Transverse colon (tissue), 4 donors: ENCODE measurements at regions not wholly inside any gene's neighbourhood (a gene's known extent, or its start where the extent isn't known, plus 50 kb on each side); places are given as distances from the start of the nearest gene placed in this dataset.

Experiments used
- DNase-seq: peaks from one replicate; pipeline ENCODE4 v3.0.0-alpha.2; 2019
- H3K27ac ChIP-seq, 4 donors: fragments of 200-600 bp; sonication (generic); 2 replicates each; pipeline ENCODE4 v1.5.1; 2016 to 2018; ENCODE audit warnings: inconsistent platforms in 4 of 4
- H3K27me3 ChIP-seq: fragments of 200-600 bp; sonication (generic); 2 replicates; pipeline ENCODE4 v1.5.1; 2017; ENCODE audit warnings: inconsistent platforms
- H3K36me3 ChIP-seq, 4 donors: fragments of 200-600 bp; sonication (generic); 2 replicates each; pipeline ENCODE4 v1.5.1; 2017 to 2019; ENCODE audit warnings: inconsistent platforms in 4 of 4
- H3K4me1 ChIP-seq, 4 donors: fragments of 200-600 bp; sonication (generic); 2 replicates each; pipeline ENCODE4 v1.5.1; 2017 to 2020; ENCODE audit warnings: inconsistent platforms in 4 of 4
- H3K4me3 ChIP-seq, 4 donors: fragments of 200-600 bp; sonication (generic); 1 replicate in 1 of 4; 2 replicates in 3 of 4; pipeline versions ENCODE4 v1.5.1 to v1.6.1; 2017 to 2019; ENCODE audit warnings: inconsistent platforms in 4 of 4
- H3K9me3 ChIP-seq, 2 donors: fragments of 200-600 bp; sonication (generic); 2 replicates each; pipeline ENCODE4 v1.5.1; 2017 to 2019; ENCODE audit warnings: inconsistent platforms in 2 of 2
- CTCF ChIP-seq, 5 experiments: fragments of 200-600 bp in 3 of 5; fragments of 450-650 bp in 2 of 5; sonication (generic) in 3 of 5; IDR thresholded peaks; 1 replicate in 2 of 5; 2 replicates in 3 of 5; pipeline ENCODE4 v1.5.1; 2016 to 2017; ENCODE audit warnings: antibody characterized with exemption in 5 of 5, inconsistent platforms in 3 of 5, mild to moderate bottlenecking in 2 of 5, moderate library complexity in 1 of 5
- EP300 ChIP-seq: sonication (generic); formaldehyde crosslinking; IDR thresholded peaks from one replicate; pipeline ENCODE4 v1.6.1; 2017; ENCODE audit warnings: antibody characterized with exemption, low read depth
- POLR2A ChIP-seq: fragments of 450-650 bp; IDR thresholded peaks from one replicate; pipeline ENCODE4 v1.6.1; 2016; ENCODE audit warnings: antibody characterized with exemption, mild to moderate bottlenecking, moderate library complexity
- POLR2AphosphoS5 ChIP-seq, 3 donors: sonication (generic); formaldehyde crosslinking; IDR thresholded peaks; one replicate each; pipeline ENCODE4 v1.6.1; 2016; ENCODE audit warnings: antibody characterized with exemption in 3 of 3
- WGBS, 2 donors: methylation state at CpG; one replicate each; pipeline ENCODE4 v1.1.5; 2018; ENCODE audit warnings: low coverage in 1 of 2; 5-methylcytosine and 5-hydroxymethylcytosine counted together
- in situ Hi-C, 4 donors: fragments of 200-750 bp; cut with MboI; loops; one replicate each; pipeline versions ENCODE4 v1.15.0 to v1.15.1; 2017; ENCODE audit warnings: low sequenced_read_pairs in 3 of 4, low pct_ligation_motif_present in 1 of 4, low pct_unique_long_range_greater_than_20kb in 1 of 4
- intact Hi-C: fragments of 100-400 bp; cut with DNase I; formaldehyde crosslinking; loops from one replicate; pipeline ENCODE4 v1.15.1; 2023; ENCODE audit warnings: low total_unique reads

- in situ Hi-C loops (loop anchor here (5.0 to 25.0 kb wide), 6 partner anchors 456 to 1066 kb away; partner anchors contain the start of genes CENPL (in 2 of the 4), DARS2 (in 2 of the 4) and TNFSF4 (in 1 of the 4)), intact Hi-C loops (loop anchor here (10.0 kb wide), 1 partner anchor 458 kb away; the partner anchor contains the start of gene TNFSF4)
- no peak for TF ChIP-seq POLR2A
- no peak for TF ChIP-seq CTCF (IDR thresholded peaks at IDR 0.05)
- peak; percentile 64 for TF ChIP-seq EP300
- TF ChIP-seq POLR2AphosphoS5 (IDR thresholded peaks at IDR 0.05), result peak; percentile 54 to 84 (median 81)
- H3K27ac ChIP-seq, result peak overlapping the region; percentile 52 to 75 (median 58)
- WGBS, 2 donors, result 39 to 45% methylated on average over 3 of the region's 3 CpGs
- no peaks in the 10 kb centered on the region for H3K9me3 ChIP-seq
- H3K4me1 ChIP-seq, result peaks cover 0 to 24% (median 12%) of the 10 kb centered on the region in 4 donors
- H3K4me3 ChIP-seq, result no peak overlapping the region
- no peak for DNase-seq
- H3K27me3 ChIP-seq, result no peaks in the 10 kb centered on the region
- no peaks in the 10 kb centered on the region for H3K36me3 ChIP-seq
These were observed 87.4 kb downstream of the FASLG start for GRCh38 chr1:172746091-172746949.

GRCh38 chr1:172748201-172748600, 89.3 kb downstream of the FASLG start:
- Histone ChIP-seq H3K9me3 (no peaks in the 10 kb centered on the region), H3K4me1 (peaks cover 0 to 24% (median 12%) of the 10 kb centered on the region in 4 donors), H3K27me3 (no peaks in the 10 kb centered on the region), H3K36me3 (no peaks in the 10 kb centered on the region), H3K4me3 (no peak overlapping the region), H3K27ac (no peak overlapping the region)
- DNase-seq, result no peak
- in situ Hi-C loops (loop anchor here (5.0 to 25.0 kb wide), 6 partner anchors 454 to 1064 kb away; partner anchors contain the start of genes CENPL (in 2 of the 4), DARS2 (in 2 of the 4) and TNFSF4 (in 1 of the 4)), intact Hi-C loops (loop anchor here (10.0 kb wide), 1 partner anchor 457 kb away; the partner anchor contains the start of gene TNFSF4)
- TF ChIP-seq EP300 (no peak), POLR2A (no peak), POLR2AphosphoS5 (IDR thresholded peaks at IDR 0.05) (no peak), CTCF (IDR thresholded peaks at IDR 0.05) (no peak)
- WGBS, 2 donors, result 90 to 100% methylated on average over 2 to 24 of the region's 24 CpGs

GRCh38 chr1:172751683-172752082, 92.8 kb downstream of the FASLG start:
- 91 to 95% methylated on average over 1 of the region's 1 CpG for WGBS, 2 donors
- H3K4me3 ChIP-seq, result no peak overlapping the region
- H3K9me3 ChIP-seq, result no peaks in the 10 kb centered on the region
- no peaks in the 10 kb centered on the region for H3K36me3 ChIP-seq
- in situ Hi-C loops, result no loop called here
- intact Hi-C loops, result no loop called here
- no peak for TF ChIP-seq CTCF (IDR thresholded peaks at IDR 0.05)
- no peak for TF ChIP-seq POLR2A
- no peak for TF ChIP-seq POLR2AphosphoS5 (IDR thresholded peaks at IDR 0.05)
- no peak for TF ChIP-seq EP300
- H3K27me3 ChIP-seq, result no peaks in the 10 kb centered on the region
- no peak overlapping the region for H3K27ac ChIP-seq
- DNase-seq, result no peak
- H3K4me1 ChIP-seq, result peaks cover 0 to 7% (median 2%) of the 10 kb centered on the region in 4 donors

- intact Hi-C loops, result no loop called here
- WGBS, 2 donors, result 65% methylated on average over 2 of the region's 2 CpGs; no CpG with 5 or more reads in 1 of the 2 donors
- no peak for DNase-seq
These were observed 95.1 kb downstream of the FASLG start for GRCh38 chr1:172753964-172754363.

More at GRCh38 chr1:172753964-172754363, 95.1 kb downstream of the FASLG start:
- H3K4me1 ChIP-seq, result peaks cover 0 to 3% (median 0%) of the 10 kb centered on the region in 4 donors
- H3K27me3 ChIP-seq, result no peaks in the 10 kb centered on the region
- no peak overlapping the region for H3K27ac ChIP-seq
- no peak for TF ChIP-seq POLR2A
- no peak for TF ChIP-seq POLR2AphosphoS5 (IDR thresholded peaks at IDR 0.05)
- no peak for TF ChIP-seq EP300
- no peaks in the 10 kb centered on the region for H3K9me3 ChIP-seq
- H3K36me3 ChIP-seq, result no peaks in the 10 kb centered on the region
- in situ Hi-C loops, result no loop called here
- no peak overlapping the region for H3K4me3 ChIP-seq
